ENCODE measurements at regions not wholly inside any gene's neighbourhood (a gene's known extent, or its start where the extent isn't known, plus 50 kb on each side); places are given as distances from the start of the nearest gene placed in this dataset.

DNA sequence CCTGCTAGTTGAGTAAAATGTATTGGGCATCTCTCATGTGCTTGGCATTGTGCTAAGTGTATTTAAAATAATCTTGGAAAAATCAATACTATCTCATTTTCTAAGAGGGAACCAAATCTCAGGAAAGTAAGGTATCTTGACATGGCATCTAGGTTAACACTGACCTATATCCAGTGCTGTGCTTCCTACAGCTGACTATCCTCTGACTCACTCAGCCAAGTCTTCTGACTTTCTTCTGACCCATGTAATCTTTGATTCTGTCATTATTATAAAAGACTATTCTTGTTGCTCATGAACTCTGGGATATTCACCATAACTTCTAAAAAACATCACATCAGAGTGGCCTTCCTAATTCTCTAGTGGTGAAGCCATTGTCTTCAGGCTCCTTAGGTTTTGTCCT, 304.1 kb upstream of the TENM4 start:
- DNase-seq, result no peak

DNA sequence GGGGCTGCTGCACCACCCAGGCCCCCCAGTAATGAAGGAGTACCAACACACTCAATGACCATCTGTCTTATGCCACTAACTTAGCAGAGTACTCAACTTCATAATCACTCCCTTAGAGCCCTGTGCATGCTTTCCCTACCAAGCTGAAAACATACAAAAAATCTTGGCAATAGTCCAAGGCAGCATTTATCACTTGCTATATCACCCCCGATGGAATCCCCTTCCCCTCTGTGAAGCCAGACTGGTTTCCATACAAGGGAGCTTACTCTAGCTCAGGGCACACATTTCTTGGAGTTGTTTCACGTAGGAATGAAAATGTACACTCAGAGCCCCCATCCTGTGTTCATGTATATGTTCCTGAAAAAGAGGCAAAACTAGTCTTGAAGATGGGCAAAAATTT, 301.3 kb upstream of the TENM4 start:
- no peak for DNase-seq

GRCh38 chr11:79739591-79739990, 298.8 kb upstream of the TENM4 start:
- no peak for DNase-seq

DNA sequence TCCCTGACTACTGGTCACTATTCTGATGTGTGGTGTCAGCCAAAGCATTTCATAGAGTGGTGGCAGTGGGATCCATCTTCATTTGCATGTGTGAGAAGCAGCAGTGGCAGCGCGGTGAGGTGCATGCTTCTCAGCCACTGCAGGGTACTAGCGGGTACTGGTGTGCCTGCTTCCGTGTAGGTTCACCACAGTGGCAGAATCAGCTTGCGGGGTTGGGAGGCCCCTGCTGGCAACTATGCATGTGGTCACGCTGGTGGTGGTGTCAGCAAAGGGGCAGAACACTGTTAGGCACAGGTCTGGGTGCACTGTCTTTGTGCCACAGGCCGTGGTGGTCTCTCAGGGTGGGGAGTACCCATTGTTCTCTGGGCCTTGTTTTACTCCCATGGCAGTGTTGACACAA, 286.4 kb upstream of the TENM4 start:
- DNase-seq, result no peak

GRCh38 chr11:79720115-79720514, 279.3 kb upstream of the TENM4 start:
- no peak for DNase-seq

GRCh38 chr11:79708319-79708932, 267.6 kb upstream of the TENM4 start:
- DNase-seq, result peak; percentile 42

DNA sequence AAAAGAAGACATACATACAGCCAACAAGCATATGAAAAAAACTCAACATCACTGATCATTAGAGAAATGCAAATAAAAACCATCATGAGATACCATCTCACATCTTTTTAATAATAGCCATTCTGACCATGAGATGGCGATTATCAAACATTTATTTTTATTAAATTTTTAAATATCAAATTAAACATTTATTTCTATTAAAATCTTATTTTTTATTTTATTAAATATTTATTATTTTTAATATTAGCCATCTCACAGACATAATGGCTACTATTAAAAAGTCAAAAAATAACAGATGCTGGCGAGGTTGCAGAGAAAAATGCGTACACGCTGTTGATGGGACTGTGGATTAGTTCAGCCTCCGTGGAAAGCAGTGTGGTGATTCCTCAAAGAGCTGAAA, 264.8 kb upstream of the TENM4 start:
- DNase-seq, result no peak

DNA sequence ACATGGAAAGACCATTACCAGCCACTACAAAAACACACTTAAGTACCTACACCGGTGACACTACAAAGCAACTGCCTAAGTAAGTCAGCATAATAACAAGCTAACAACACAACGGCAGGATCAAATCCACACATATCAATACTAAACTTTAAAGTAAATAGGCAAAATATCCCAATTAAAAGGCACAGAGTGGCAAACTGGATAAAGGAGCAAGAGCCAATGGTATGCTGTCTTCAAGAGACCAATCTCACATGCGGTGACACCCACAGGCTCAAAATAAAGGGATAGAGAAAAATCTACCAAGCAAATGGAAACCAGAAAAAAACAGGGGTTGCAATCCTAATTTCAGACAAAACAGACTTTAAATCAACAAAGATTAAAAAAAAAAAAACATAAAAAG, 261.5 kb upstream of the TENM4 start:
- DNase-seq, result no peak

- DNase-seq, result no peak
These were observed 258.4 kb upstream of the TENM4 start for GRCh38 chr11:79699246-79699645.

GRCh38 chr11:79697905-79698304, 257.1 kb upstream of the TENM4 start:
- no peak for DNase-seq

DNA sequence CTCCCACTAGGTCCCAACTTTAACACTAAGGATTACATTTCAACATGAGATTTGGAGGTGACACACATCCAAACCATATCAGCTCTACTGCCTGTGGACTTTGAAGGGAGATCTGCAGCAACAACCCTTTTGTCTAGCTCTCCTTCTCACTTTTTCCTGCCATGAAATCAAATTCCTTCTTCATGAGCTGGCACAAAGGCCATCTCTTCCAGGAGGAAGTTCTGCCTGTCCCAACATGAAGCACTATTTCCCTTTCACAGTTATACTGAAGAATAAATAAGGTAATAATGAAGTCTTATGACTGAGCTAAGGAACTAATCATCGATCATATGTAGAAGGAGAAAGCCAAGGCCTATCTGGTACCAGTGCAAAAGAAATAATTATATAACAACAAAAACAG, 253.5 kb upstream of the TENM4 start:
- no peak for DNase-seq

DNA sequence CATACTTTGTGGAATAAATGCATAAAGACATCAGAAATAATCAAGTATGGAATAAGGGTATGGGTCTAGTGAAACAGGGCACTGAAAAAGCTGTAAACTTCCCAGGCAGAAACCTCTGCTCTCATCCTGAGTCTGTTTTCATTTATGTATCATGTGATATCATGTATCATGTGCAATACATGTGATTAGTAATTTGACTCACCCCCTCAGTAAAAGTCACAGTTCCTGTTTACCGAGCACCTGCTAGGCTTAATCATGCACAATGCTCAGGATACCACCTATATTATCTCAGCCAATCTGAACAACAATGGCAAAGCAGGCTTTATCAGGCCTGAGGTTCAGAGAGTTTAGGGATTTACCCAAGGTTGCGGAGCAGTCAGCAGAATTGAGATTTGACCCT, 250.6 kb upstream of the TENM4 start:
- DNase-seq, result no peak

DNA sequence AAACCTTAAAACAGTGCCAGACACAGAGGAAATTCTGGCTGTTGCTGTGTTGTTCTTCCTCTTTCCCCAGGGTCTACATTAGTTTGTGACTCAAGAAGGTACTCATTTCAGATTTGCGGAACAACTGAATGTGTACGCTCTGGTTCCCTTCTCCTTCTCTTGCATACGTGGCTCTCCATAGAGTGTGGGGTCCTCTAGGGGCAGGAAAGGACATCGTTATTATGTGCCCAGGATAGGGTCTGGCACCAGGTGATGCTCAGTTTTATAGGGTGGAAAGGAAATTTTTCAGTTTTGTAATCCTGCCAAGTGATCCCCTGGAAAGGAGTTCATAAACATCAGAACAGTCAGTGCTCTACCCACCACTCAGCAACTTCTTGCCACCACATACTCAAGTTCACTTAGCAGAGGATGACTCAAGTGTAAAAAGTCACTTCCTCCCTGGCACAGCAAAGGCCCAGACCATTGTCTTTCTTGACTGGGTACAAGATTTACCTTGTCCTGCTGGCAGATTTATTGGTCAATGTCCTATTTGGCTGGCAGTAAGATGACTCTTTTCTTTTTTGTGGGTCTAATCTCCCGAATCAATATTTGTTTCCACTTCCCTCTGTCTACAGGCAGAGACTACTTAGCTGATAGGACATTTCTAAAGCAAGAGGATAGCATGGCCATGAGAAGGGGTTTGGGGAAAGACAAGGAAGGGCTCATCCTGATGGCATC, 246.0 kb upstream of the TENM4 start:
- no peak for DNase-seq

DNA sequence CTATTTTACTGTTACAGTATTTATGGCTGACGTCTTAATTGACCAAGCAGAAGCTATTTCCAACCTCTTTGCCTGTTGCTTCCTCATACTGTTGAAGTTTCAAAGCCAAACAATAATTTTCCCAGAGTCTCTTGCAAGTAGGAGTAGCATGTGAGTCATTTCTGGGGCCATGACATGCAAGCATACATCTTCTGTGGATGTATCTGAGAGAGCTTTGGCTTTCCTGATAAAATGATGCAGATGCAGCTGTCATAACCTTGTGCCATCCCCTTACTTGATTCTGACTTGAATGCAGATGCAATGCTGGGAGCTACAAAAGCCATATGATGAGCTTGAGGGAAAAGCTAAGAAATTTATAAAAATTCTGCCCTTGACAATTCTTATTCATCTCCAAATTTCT, 243.1 kb upstream of the TENM4 start:
- no peak for DNase-seq

DNA sequence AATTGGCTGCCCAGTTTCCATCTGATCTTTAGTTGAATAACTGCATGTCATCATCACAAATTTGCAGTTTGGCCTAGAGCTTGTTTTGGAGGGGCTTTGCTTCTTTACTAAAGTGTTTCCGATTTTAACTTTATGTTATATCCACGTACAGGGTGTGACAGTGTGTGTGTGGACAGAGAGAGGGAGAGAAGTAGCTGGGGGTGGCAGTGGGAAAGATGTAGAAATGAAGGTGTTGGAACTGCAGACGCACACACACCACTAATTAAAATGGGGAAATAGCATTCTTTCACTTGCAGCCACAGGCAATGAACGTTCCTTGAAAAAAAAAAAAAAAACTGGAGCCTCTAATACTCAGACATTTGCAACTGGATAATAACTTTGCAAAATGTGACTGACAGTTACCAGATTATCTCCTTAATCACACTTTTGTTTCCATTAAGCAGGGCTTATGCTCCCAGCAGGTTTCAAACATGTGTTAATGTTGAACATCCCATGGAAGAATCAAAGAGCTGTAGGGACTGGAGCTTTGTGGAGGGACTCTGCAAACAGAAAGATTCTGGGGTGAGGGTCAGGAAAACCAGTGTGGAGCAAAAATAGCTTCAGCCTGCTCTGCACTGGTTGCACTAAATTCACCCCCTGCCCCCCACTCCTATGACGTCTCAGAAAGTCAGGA, 238.1 kb upstream of the TENM4 start:
- DNase-seq, result no peak

GRCh38 chr11:79676396-79676795, 235.6 kb upstream of the TENM4 start:
- DNase-seq, result no peak

GRCh38 chr11:79675081-79675480, 234.3 kb upstream of the TENM4 start:
- no peak for DNase-seq

DNA sequence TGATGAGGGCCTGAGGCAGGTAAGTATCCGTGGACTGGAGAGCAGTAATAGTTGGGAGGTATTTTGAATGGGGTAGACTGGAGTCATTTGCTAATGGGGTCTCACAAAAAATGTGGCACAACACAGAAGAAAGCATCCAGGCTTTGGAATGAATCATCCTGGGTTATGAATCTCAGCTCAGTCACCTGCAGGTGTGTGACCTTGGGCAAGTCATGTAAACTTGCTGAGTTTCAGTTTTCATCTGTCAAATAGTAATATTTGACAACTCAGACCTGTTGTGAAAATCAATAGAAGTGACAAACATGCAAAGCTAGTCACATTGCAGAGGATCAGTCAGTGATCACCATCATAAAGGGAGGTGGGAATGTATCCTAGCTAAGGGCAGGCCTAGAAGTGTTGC, 232.0 kb upstream of the TENM4 start:
- no peak for DNase-seq

DNA sequence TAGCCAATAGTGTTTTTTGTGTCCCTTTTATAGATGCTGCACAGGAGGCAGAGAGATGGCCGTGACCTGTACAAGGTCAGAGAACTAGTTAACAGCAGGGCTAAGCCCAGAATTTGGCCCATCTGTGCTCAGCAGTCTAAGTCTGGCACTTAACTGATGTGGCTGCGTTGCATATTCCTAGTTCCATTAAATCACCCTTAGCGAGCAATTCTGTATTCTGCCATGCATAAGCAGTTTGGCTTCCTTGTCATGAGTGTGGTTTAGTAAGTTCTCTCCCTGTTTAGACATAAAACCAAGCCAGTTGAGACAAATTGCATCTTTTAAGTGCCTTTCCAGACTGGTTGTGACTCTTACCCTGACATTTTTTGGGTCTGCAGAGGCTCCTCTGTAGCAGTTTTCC, 230.6 kb upstream of the TENM4 start:
- no peak for DNase-seq

DNA sequence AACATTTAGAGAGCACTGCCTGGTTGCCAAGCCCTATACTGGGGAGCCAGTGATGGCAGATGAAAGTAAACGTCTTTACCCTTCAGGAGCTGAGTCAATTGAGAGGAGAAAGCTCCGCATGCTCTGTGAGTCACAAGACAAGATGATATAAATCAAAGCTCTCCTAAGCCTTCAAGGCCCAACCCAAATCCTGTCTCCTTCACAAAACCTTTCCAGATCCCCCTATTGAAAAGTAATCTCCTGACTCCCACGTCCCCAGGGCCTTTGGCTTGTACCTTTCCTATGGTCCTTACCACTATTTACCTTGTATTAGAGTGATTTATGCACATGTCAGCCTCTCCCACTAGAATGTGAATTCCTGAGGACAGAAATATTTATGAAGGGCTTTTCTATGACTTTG, 230.1 kb upstream of the TENM4 start:
- no peak for DNase-seq

- no peak for DNase-seq
These were observed 227.7 kb upstream of the TENM4 start for GRCh38 chr11:79668575-79668974.

- no peak for DNase-seq
These were observed 226.6 kb upstream of the TENM4 start for GRCh38 chr11:79667380-79667779.

- DNase-seq, result no peak
These were observed 222.2 kb upstream of the TENM4 start for GRCh38 chr11:79663017-79663416.

DNA sequence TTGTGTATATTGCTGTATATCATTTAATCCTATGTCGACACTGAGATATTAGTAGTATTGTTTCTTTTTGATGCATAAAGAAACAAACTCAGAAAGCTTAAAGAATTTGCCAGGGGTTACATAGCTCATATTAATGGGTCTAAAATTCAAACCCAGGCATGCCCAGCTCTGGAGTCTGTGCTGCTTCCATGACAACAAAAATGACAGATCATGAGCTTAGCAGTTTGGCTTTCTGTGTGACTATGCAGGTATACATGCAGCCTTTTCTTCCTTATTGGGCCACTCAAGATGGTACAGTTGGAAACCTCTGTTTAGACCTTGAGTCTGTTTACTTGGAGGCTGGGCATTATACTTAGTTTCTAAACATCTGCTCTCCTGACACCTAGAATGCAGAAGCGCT, 220.5 kb upstream of the TENM4 start:
- DNase-seq, result no peak
